Endothelial cell of umbilical vein (primary cell): ENCODE measurements at regions not wholly inside any gene's neighbourhood (a gene's known extent, or its start where the extent isn't known, plus 50 kb on each side); places are given as distances from the start of the nearest gene placed in this dataset.

Experiments used
- BruUV-seq: library from RNA; stranded (reverse); fragments of 400-500 nt; replicated peaks from 2 replicates; lab custom pipeline; 2021; lab: Mats Ljungman, UMichigan
- CTCF ChIA-PET: fragments of 300-600, 350-600 bp; sonication (Branson Sonifier 250); formaldehyde crosslinking; loops from one replicate; lab custom pipeline; 2021; ENCODE audit warnings: antibody characterized with exemption, inconsistent platforms; lab: Charles Lee
- POLR2A ChIA-PET: fragments of 300-600, 350-600 bp; sonication (Branson Sonifier 250); formaldehyde crosslinking; loops from one replicate; lab custom pipeline; 2021; ENCODE audit warnings: antibody characterized with exemption, inconsistent platforms; lab: Charles Lee
- DNase-seq: peaks from one replicate; pipeline ENCODE4 v3.0.0-alpha.2; 2011; ENCODE audit warnings: low read depth, low spot score
- FAIRE-seq: peaks from 2 replicates; lab custom pipeline; 2011; peaks lifted over from hg19 to GRCh38; lab: Jason Lieb, UNC
- H2AFZ ChIP-seq: 2 replicates; pipeline ENCODE4 v1.6.0; 2012; ENCODE audit warnings: low read depth, low read length, control low read depth, inconsistent platforms
- H3K27ac ChIP-seq: 2 replicates; pipeline ENCODE4 v1.5.1; 2011; ENCODE audit warnings: low read depth, mild to moderate bottlenecking, control low read depth, low read length, moderate library complexity; ENCODE audit not compliant: insufficient read depth
- H3K27me3 ChIP-seq, 2 experiments: 2 replicates each; pipeline versions ENCODE4 v1.6.0 to v1.6.1; 2011; ENCODE audit warnings: low read length in 2 of 2, mixed read lengths in 1 of 2; ENCODE audit not compliant: control insufficient read depth in 2 of 2, insufficient read depth in 2 of 2
- H3K36me3 ChIP-seq, 2 experiments: 2 replicates in 1 of 2; 3 replicates in 1 of 2; pipeline ENCODE4 v1.5.1; 2011; ENCODE audit warnings: low read length in 2 of 2, mild to moderate bottlenecking in 1 of 2, moderate library complexity in 1 of 2; ENCODE audit not compliant: control insufficient read depth in 2 of 2, insufficient read depth in 2 of 2; ENCODE audit errors: extremely low read depth in 1 of 2
- H3K4me1 ChIP-seq: 3 replicates; pipeline ENCODE4 v1.5.1; 2011; ENCODE audit warnings: mild to moderate bottlenecking, low read length; ENCODE audit not compliant: control insufficient read depth, insufficient read depth; ENCODE audit errors: extremely low read depth
- H3K4me2 ChIP-seq: 2 replicates; pipeline ENCODE4 v1.6.1; 2011; ENCODE audit warnings: low read length, control low read depth, mixed read lengths; ENCODE audit not compliant: insufficient read depth
- H3K4me3 ChIP-seq, 3 experiments: fragments of 200-600 bp in 1 of 3; sonication (generic), shearing (Covaris generic) in 1 of 3; replicated peaks in 1 of 3; 2 replicates each; pipeline ENCODE4 v1.5.1; 2011 to 2016; ENCODE audit warnings: control low read depth in 3 of 3, low read length in 3 of 3, mild to moderate bottlenecking in 2 of 3, inconsistent platforms in 1 of 3, low read depth in 1 of 3, moderate library complexity in 1 of 3; ENCODE audit not compliant: insufficient read depth in 1 of 3
- H3K79me2 ChIP-seq: 2 replicates; pipeline ENCODE4 v1.6.0; 2012; ENCODE audit warnings: low read length, inconsistent platforms; ENCODE audit not compliant: control insufficient read depth, insufficient read depth
- H3K9ac ChIP-seq: replicated peaks from 2 replicates; pipeline ENCODE3; 2011; ENCODE audit warnings: low read length, control low read depth; ENCODE audit not compliant: insufficient read depth; ENCODE audit errors: extremely low read depth
- H3K9me1 ChIP-seq: replicated peaks from 3 replicates; pipeline ENCODE4 v1.6.0; 2011; ENCODE audit warnings: mild to moderate bottlenecking, low read length; ENCODE audit not compliant: control insufficient read depth, insufficient read depth; ENCODE audit errors: extremely low read depth
- H3K9me3 ChIP-seq: replicated peaks from 2 replicates; pipeline ENCODE4 v1.5.1; 2012; ENCODE audit warnings: low read length, inconsistent platforms; ENCODE audit not compliant: control insufficient read depth, insufficient read depth
- H4K20me1 ChIP-seq: replicated peaks from 2 replicates; pipeline ENCODE3; 2011; ENCODE audit warnings: mild to moderate bottlenecking, low read length; ENCODE audit not compliant: control insufficient read depth, insufficient read depth; ENCODE audit errors: extremely low read depth
- EZH2 ChIP-seq: IDR thresholded peaks from 2 replicates; pipeline ENCODE4 v1.6.1; 2012; ENCODE audit warnings: borderline replicate concordance, low read depth, mild to moderate bottlenecking, moderate library complexity, low read length, inconsistent platforms; ENCODE audit not compliant: severe bottlenecking
- FOS ChIP-seq: IDR thresholded peaks from 2 replicates; pipeline ENCODE4 v1.6.1; 2011; ENCODE audit warnings: mild to moderate bottlenecking, low read length, moderate library complexity, borderline replicate concordance; ENCODE audit not compliant: insufficient read depth
- GATA2 ChIP-seq: IDR thresholded peaks from 2 replicates; pipeline ENCODE4 v1.7.0; 2011; ENCODE audit warnings: low read depth, mild to moderate bottlenecking, moderate library complexity, mixed read lengths, low read length; ENCODE audit not compliant: insufficient read length, insufficient read depth
- JUN ChIP-seq: IDR thresholded peaks from 2 replicates; pipeline ENCODE4 v1.6.1; 2011; ENCODE audit warnings: borderline replicate concordance, low read depth; ENCODE audit not compliant: insufficient read length, insufficient read depth
- MYC ChIP-seq: IDR thresholded peaks from one replicate; pipeline ENCODE4 v1.6.1; 2011; ENCODE audit warnings: mild to moderate bottlenecking, low read depth, low read length
- POLR2A ChIP-seq: IDR thresholded peaks from 2 replicates; pipeline ENCODE4 v1.6.1; 2012; ENCODE audit warnings: low read depth, mild to moderate bottlenecking, control low read depth, low read length
- POLR2AphosphoS5 ChIP-seq: IDR thresholded peaks from 2 replicates; pipeline ENCODE4 v1.6.1; 2012; ENCODE audit warnings: low read depth, mild to moderate bottlenecking, control low read depth, low read length, moderate library complexity; ENCODE audit not compliant: insufficient read depth
- dilution Hi-C: fragments of 300-500 bp; cut with MboI; formaldehyde crosslinking; loops from one replicate; pipeline ENCODE4 v1.15.0; 2019; ENCODE audit warnings: low sequenced_read_pairs; ENCODE audit not compliant: extremely low pct_ligation_motif_present
- intact Hi-C: fragments of 100-400 bp; cut with micrococcal nuclease; formaldehyde crosslinking; loops from one replicate; pipeline ENCODE4 v1.10.0; 2022
- TF ChIP-seq, protein P1 (sequence below): IDR thresholded peaks from 2 replicates; pipeline ENCODE4 v1.6.1; 2011; ENCODE audit not compliant: insufficient read depth, insufficient read length
- TF ChIP-seq, protein P2 (sequence below), 2 donors: IDR thresholded peaks; 1 replicate in 1 of 2; 2 replicates in 1 of 2; pipeline ENCODE4 v1.5.1; 2011; ENCODE audit warnings: low read length in 2 of 2, mild to moderate bottlenecking in 2 of 2, moderate library complexity in 2 of 2, control low read depth in 1 of 2, inconsistent platforms in 1 of 2, low read depth in 1 of 2; ENCODE audit not compliant: insufficient read depth in 1 of 2; ENCODE audit errors: extremely low read depth in 1 of 2

DNA sequence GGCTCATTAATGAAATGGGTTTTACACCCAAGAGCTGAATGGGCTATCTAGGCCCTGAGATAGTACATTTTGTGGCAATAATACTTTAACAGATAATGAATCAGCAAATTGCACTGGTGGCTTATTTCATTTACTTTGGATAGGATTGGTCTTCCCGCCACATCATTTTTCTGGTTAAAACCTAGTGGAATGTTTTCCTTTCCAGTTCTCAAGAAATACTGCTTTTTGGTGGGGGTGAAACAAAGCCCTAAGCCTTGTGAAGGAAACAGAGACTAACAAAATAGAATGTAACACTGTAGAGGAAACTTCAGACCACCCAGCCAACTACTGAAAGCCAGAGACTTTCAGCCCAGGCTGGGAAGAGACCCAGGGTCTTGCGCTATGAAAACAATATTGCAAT is 172.2 kb downstream of the HHIPL2 start:
- no peak overlapping the region for H3K9ac ChIP-seq
- no peak overlapping the region for H3K4me3 ChIP-seq
- dilution Hi-C loops, result no loop called here
- CTCF ChIA-PET, result no interaction called here
- FAIRE-seq (no peak), DNase-seq (no peak)
- no TSS peak for BruUV-seq
- no peaks in the 10 kb centered on the region for H4K20me1 ChIP-seq
- TF ChIP-seq, protein P1, sequence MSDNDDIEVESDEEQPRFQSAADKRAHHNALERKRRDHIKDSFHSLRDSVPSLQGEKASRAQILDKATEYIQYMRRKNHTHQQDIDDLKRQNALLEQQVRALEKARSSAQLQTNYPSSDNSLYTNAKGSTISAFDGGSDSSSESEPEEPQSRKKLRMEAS, result no peak
- H3K27me3 ChIP-seq, result no peaks in the 10 kb centered on the region
- H3K9me1 ChIP-seq, result no peaks in the 10 kb centered on the region
- no peaks in the 10 kb centered on the region for H3K9me3 ChIP-seq
- H3K36me3 ChIP-seq, result no peaks in the 10 kb centered on the region
- H3K27ac ChIP-seq, result no peak overlapping the region
- intact Hi-C loops, result no loop called here
- H3K79me2 ChIP-seq, result no peaks in the 10 kb centered on the region
- H3K4me1 ChIP-seq, result no peaks in the 10 kb centered on the region
- POLR2A ChIA-PET, result interaction anchor here (0.6 kb wide), 2 partner anchors 459 to 1479 kb away, joined by 3 to 4 read pairs; no protein-coding TSS in a partner anchor
- H2AFZ ChIP-seq, result no peak overlapping the region
- no peak overlapping the region for H3K4me2 ChIP-seq

DNA sequence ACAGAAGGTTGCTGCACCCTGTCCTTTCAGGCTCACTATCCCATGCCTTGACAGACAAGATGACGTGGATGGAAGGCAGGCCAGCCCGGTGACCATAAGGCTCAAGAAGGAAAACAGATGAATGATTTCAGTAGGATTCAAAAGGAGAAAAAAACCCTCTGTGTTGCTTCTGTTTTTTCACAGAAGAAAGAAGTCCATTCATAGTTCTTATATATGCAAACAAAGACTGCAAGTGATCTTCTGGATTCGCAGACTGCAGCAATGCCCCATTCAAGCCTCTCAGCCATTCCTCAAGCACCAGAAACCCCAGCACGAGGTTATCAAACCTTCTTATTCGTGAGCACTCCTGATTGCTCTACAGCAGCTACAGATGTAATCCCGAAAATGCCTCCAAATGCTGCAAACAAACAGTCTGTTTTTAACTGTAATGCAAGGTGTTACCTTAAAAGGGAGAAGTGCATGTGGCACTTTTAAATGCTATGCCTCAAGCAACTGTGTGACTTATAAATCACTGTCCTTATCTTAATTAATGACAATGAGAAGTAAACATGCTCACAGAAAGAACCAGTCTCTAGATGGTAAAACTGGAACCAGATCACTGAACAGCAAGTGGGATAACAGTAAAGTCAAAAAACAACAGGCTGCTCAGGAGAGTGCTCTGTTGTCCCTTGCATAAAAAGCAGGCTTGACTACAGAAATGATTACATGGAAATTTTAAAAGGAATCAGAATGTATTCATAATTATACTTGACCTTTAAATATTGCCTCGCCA is 173.9 kb downstream of the HHIPL2 start:
- Histone ChIP-seq H3K9ac (no peak overlapping the region), H2AFZ (no peak overlapping the region), H3K4me2 (no peak overlapping the region), H3K9me1 (no peaks in the 10 kb centered on the region), H3K4me3 (no peak overlapping the region), H3K27me3 (no peaks in the 10 kb centered on the region), H3K27ac (no peak overlapping the region), H4K20me1 (no peaks in the 10 kb centered on the region), H3K9me3 (no peaks in the 10 kb centered on the region), H3K36me3 (no peaks in the 10 kb centered on the region), H3K4me1 (no peaks in the 10 kb centered on the region), H3K79me2 (no peaks in the 10 kb centered on the region)
- POLR2A ChIA-PET, result no interaction called here
- BruUV-seq, result no TSS peak
- intact Hi-C loops, result no loop called here
- no peak for FAIRE-seq
- dilution Hi-C loops, result no loop called here
- CTCF ChIA-PET, result no interaction called here
- TF ChIP-seq MYC (no peak), JUN (no peak), EZH2 (no peak), FOS (no peak), GATA2 (no peak), POLR2A (no peak), POLR2AphosphoS5 (no peak)
- TF ChIP-seq, protein P2, sequence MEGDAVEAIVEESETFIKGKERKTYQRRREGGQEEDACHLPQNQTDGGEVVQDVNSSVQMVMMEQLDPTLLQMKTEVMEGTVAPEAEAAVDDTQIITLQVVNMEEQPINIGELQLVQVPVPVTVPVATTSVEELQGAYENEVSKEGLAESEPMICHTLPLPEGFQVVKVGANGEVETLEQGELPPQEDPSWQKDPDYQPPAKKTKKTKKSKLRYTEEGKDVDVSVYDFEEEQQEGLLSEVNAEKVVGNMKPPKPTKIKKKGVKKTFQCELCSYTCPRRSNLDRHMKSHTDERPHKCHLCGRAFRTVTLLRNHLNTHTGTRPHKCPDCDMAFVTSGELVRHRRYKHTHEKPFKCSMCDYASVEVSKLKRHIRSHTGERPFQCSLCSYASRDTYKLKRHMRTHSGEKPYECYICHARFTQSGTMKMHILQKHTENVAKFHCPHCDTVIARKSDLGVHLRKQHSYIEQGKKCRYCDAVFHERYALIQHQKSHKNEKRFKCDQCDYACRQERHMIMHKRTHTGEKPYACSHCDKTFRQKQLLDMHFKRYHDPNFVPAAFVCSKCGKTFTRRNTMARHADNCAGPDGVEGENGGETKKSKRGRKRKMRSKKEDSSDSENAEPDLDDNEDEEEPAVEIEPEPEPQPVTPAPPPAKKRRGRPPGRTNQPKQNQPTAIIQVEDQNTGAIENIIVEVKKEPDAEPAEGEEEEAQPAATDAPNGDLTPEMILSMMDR (IDR thresholded peaks at IDR 0.05; ENCODE audit: extremely low read depth in 1 of 2, insufficient read depth in 1 of 2, low read depth in 1 of 2, low read length in 2 of 2), result no peak
- TF ChIP-seq, protein P1, result no peak
- DNase-seq, result no peak
